Tibial artery (tissue), 4 donors: ENCODE measurements at regions not wholly inside any gene's neighbourhood (a gene's known extent, or its start where the extent isn't known, plus 50 kb on each side); places are given as distances from the start of the nearest gene placed in this dataset.

Experiments used
- DNase-seq, 2 donors: peaks; one replicate each; pipeline ENCODE4 v3.0.0-alpha.2; 2019
- H3K27ac ChIP-seq, 2 donors: fragments of 200-600 bp; sonication (generic) in 1 of 2; 1 replicate in 1 of 2; 2 replicates in 1 of 2; pipeline ENCODE4 v1.5.1; 2018 to 2019; ENCODE audit warnings: mild to moderate bottlenecking in 1 of 2
- H3K27me3 ChIP-seq, 2 donors: fragments of 200-600 bp; sonication (generic) in 1 of 2; one replicate each; pipeline versions ENCODE4 v1.5.1 to v1.6.0; 2016 to 2019
- H3K36me3 ChIP-seq, 3 donors: fragments of 200-600 bp; sonication (generic) in 2 of 3; one replicate each; pipeline ENCODE4 v1.5.1; 2016 to 2019; ENCODE audit warnings: mild to moderate bottlenecking in 2 of 3
- H3K4me1 ChIP-seq, 4 donors: fragments of 200-600 bp; sonication (generic) in 2 of 4; 1 replicate in 3 of 4; 2 replicates in 1 of 4; pipeline ENCODE4 v1.5.1; 2016 to 2019
- H3K4me3 ChIP-seq, 2 donors: fragments of 200-600 bp; sonication (generic) in 1 of 2; 1 replicate in 1 of 2; 2 replicates in 1 of 2; pipeline ENCODE4 v1.5.1; 2018 to 2019; ENCODE audit warnings: mild to moderate bottlenecking in 2 of 2
- H3K9me3 ChIP-seq, 3 donors: fragments of 200-600 bp; sonication (generic) in 1 of 3; one replicate each; pipeline ENCODE4 v1.5.1; 2016 to 2019
- intact Hi-C: fragments of 100-400 bp; cut with DNase I; formaldehyde crosslinking; loops from one replicate; pipeline ENCODE4 v1.15.0; 2023; ENCODE audit warnings: low total_unique reads
- TF ChIP-seq, protein P1 (sequence below), 2 experiments: fragments of 200-600 bp in 1 of 2; fragments of 450-650 bp in 1 of 2; IDR thresholded peaks; one replicate each; pipeline ENCODE4 v1.5.1; 2017 to 2019; ENCODE audit warnings: antibody characterized with exemption in 2 of 2, mild to moderate bottlenecking in 1 of 2, moderate library complexity in 1 of 2

DNA sequence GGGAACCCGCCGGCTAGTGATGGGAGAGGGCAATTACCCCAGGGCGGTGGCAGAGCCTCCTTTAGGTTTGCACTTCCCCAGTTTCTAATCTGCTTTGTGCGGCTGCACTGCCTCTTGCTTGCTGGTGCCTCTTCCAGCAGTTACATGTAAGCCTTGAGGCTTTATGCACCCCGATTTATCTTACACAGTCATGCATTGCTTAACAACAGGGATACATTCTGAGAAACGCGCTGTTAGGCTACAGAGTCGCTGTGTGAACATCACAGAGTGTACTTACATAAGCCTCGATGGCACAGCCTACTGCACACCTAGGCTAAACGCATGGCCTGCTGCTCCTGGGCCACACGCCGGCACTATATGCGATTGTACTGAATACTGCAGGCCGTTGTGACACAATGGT lies 155.6 kb upstream of the MKI67 start:
- intact Hi-C loops, result no loop called here
- H3K36me3 ChIP-seq, result no peaks in the 10 kb centered on the region
- H3K27ac ChIP-seq, result no peak overlapping the region
- peaks cover 0 to 2% (median 0%) of the 10 kb centered on the region in 4 donors for H3K4me1 ChIP-seq
- H3K9me3 ChIP-seq, result no peaks in the 10 kb centered on the region
- H3K4me3 ChIP-seq, result no peak overlapping the region
- peaks cover 0 to 28% of the 10 kb centered on the region in 2 donors for H3K27me3 ChIP-seq
- DNase-seq, result no peak
- TF ChIP-seq, protein P1, sequence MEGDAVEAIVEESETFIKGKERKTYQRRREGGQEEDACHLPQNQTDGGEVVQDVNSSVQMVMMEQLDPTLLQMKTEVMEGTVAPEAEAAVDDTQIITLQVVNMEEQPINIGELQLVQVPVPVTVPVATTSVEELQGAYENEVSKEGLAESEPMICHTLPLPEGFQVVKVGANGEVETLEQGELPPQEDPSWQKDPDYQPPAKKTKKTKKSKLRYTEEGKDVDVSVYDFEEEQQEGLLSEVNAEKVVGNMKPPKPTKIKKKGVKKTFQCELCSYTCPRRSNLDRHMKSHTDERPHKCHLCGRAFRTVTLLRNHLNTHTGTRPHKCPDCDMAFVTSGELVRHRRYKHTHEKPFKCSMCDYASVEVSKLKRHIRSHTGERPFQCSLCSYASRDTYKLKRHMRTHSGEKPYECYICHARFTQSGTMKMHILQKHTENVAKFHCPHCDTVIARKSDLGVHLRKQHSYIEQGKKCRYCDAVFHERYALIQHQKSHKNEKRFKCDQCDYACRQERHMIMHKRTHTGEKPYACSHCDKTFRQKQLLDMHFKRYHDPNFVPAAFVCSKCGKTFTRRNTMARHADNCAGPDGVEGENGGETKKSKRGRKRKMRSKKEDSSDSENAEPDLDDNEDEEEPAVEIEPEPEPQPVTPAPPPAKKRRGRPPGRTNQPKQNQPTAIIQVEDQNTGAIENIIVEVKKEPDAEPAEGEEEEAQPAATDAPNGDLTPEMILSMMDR (IDR thresholded peaks at IDR 0.05), result no peak

DNA sequence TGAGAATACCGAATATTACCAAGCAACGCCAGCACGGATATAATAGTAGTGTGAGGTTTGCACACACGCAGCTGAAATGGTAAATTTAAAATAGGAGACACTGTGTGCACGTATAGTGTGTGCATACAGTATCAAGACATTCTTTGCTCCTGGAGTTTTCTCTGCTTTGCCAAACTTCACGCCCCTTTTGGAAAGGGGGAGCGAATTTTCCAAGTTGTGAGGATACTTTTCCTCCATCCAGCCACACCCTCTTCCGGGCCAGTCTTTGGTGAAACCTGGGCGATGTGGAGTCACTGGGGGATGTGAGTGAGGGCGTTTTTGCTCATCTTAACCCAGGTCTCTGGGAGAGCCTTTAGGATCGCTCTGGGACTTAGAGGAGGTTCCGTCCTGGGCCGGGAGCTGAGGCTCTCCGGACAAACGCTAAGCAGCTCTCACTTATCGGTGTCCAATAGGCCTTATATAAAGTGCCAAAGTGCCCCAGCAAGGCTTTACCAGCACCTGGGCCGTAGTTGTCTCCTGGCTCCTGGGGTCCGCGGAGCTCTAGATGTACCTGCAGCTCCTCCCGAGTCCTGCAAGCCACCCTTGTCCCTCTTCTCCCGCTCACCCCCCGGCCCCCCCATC lies 160.0 kb upstream of the MKI67 start:
- intact Hi-C loops, result no loop called here
- H3K4me3 ChIP-seq, result no peak overlapping the region
- H3K27me3 ChIP-seq, result peaks cover 0 to 47% of the 10 kb centered on the region in 2 donors

DNA sequence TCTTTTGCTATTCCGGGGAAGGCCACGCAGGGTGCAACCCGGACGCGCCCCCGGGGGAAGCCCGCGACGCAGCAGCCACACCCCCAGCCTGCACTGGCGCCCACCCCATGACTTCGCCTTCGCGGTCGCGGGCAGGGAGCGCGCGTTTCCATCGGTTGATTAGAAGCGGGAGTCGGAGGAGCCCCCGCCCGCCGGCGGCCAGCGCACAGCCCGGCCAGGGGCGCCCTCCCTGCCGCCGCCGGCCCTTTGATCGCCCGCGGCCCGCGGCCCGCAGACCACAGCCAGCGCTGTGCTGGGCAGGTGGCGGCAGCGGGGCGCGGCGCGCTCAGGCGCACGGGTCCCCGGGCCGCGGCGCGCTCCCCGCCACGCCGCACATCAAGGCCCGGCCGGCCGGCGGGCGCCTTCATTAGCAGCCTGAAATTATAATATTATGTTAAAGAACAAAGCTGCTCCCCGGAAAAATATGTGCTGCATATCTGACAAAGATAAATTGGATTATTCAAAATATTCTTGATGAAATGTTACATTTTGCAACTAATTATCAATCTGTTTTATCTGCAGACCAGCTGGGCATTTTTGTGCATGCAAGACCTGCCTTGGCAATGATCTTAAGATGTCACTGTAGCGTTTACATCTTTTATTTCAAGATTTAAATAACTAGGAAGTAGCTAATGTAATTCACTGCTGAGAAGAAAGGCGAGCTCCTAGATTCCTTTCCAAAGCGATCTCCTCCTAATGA lies 160.7 kb upstream of the MKI67 start:
- DNase-seq, result no peak
- H3K36me3 ChIP-seq, result no peaks in the 10 kb centered on the region
- TF ChIP-seq, protein P1 (IDR thresholded peaks at IDR 0.05), result no peak
- H3K27ac ChIP-seq, result no peak overlapping the region
- intact Hi-C loops, result no loop called here
- H3K27me3 ChIP-seq, result peaks cover 0 to 47% of the 10 kb centered on the region in 2 donors
- H3K4me1 ChIP-seq, result peaks cover 0 to 2% (median 0%) of the 10 kb centered on the region in 4 donors
- peaks cover 0 to 18% (median 8%) of the 10 kb centered on the region in 3 donors for H3K9me3 ChIP-seq
- no peak overlapping the region for H3K4me3 ChIP-seq

More for the DNA sequence above, 160.0 kb upstream of the MKI67 start:
- no peak overlapping the region for H3K27ac ChIP-seq
- H3K36me3 ChIP-seq, result no peaks in the 10 kb centered on the region
- TF ChIP-seq, protein P1 (IDR thresholded peaks at IDR 0.05), result no peak
- H3K9me3 ChIP-seq, result peaks cover 0 to 12% (median 8%) of the 10 kb centered on the region in 3 donors
- DNase-seq, result no peak
- peaks cover 0 to 2% (median 0%) of the 10 kb centered on the region in 4 donors for H3K4me1 ChIP-seq

DNA sequence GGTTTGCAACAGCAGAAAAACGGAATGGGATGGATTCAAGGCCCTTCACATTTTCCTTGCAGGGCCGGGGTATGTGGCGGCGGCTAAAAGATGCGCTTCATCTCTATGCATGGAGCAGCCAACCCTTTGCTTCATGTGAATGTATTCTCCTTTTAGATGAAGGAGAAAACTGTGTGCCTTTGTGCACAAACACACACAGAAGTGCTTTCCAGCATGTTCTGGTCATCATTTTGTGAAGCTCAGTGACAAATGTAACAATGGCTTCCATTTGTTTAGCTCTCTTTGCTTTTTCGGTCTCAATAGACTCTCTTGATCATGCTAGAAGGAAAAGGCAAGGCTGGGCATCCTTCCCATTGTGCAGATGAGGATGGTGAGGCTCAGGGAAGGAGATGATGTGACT lies 161.7 kb upstream of the MKI67 start:
- H3K4me1 ChIP-seq, result peaks cover 0 to 2% (median 0%) of the 10 kb centered on the region in 4 donors
- H3K4me3 ChIP-seq, result no peak overlapping the region
- intact Hi-C loops, result no loop called here
- no peak for DNase-seq
- peaks cover 0 to 47% of the 10 kb centered on the region in 2 donors for H3K27me3 ChIP-seq
- H3K27ac ChIP-seq, result no peak overlapping the region
- H3K9me3 ChIP-seq, result peaks cover 0 to 18% (median 8%) of the 10 kb centered on the region in 3 donors
- TF ChIP-seq, protein P1 (IDR thresholded peaks at IDR 0.05), result no peak
- no peaks in the 10 kb centered on the region for H3K36me3 ChIP-seq

DNA sequence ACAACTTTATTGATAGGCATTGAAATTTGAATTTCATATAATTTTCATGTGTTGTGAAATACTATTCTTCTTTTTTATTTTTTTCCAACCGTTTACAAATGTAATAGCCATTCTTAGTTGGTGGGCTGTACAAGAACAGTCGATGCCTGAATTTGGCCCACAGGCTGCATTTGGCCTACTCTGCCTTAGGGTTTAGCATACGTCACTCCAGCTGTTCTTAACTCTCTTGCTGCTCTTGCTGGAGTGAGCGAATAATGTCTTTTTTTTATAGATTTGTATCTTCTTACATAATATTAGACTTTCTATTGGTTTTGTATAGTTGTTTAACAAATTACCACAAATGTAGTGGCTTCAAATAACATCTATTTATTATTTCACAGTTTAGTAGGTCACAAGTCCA lies 163.4 kb upstream of the MKI67 start:
- peaks cover 0 to 18% (median 8%) of the 10 kb centered on the region in 3 donors for H3K9me3 ChIP-seq
- TF ChIP-seq, protein P1 (IDR thresholded peaks at IDR 0.05), result no peak
- DNase-seq, result no peak
- intact Hi-C loops, result loop anchor here (10.0 kb wide), 1 partner anchor 495 kb away; no protein-coding TSS in a partner anchor
- peaks cover 0 to 2% (median 0%) of the 10 kb centered on the region in 4 donors for H3K4me1 ChIP-seq
- H3K27ac ChIP-seq, result no peak overlapping the region
- no peaks in the 10 kb centered on the region for H3K36me3 ChIP-seq
- H3K4me3 ChIP-seq, result no peak overlapping the region
- H3K27me3 ChIP-seq, result peaks cover 0 to 44% of the 10 kb centered on the region in 2 donors
